HAP-1 (cell line): ENCODE measurements at regions not wholly inside any gene's neighbourhood (a gene's known extent, or its start where the extent isn't known, plus 50 kb on each side); places are given as distances from the start of the nearest gene placed in this dataset.

Experiments
- DNase-seq, 2 experiments: peaks; one replicate each; pipeline ENCODE4 v3.0.0-alpha.2; 2016 to 2020; ENCODE audit warnings: low spot score in 2 of 2
- H3K27me3 ChIP-seq: fragments of 250-450 bp; sonication (Bioruptor Pico); 2 replicates; pipeline ENCODE4 v1.5.1; 2020; ENCODE audit warnings: low read depth, mild to moderate bottlenecking, moderate library complexity
- H3K36me3 ChIP-seq: fragments of 250-450 bp; sonication (Bioruptor Pico); replicated peaks from 2 replicates; pipeline ENCODE4 v1.5.1; 2020; ENCODE audit warnings: mild to moderate bottlenecking
- H3K4me1 ChIP-seq: fragments of 250-450 bp; sonication (Bioruptor Pico); 2 replicates; pipeline ENCODE4 v1.5.1; 2020; ENCODE audit warnings: mild to moderate bottlenecking
- H3K4me3 ChIP-seq: fragments of 250-450 bp; sonication (Bioruptor Pico); 2 replicates; pipeline ENCODE4 v1.5.1; 2020; ENCODE audit warnings: mild to moderate bottlenecking, moderate library complexity
- H3K9me3 ChIP-seq: fragments of 250-450 bp; sonication (Bioruptor Pico); 2 replicates; pipeline ENCODE4 v1.5.1; 2020; ENCODE audit warnings: mild to moderate bottlenecking, moderate library complexity
- in situ Hi-C: fragments of 300-500 bp; cut with MboI; formaldehyde crosslinking; loops from 3 replicates; pipeline ENCODE4 v1.14.3; 2020; ENCODE audit warnings: low sequenced_read_pairs, inconsistent platforms, mixed read lengths

GRCh38 chr2:150417278-150417677 is 70.2 kb downstream of the RND3 start:
- DNase-seq, result no peak
- H3K9me3 ChIP-seq, result no peaks in the 10 kb centered on the region
- H3K4me1 ChIP-seq, result peaks cover 22% of the 10 kb centered on the region

GRCh38 chr2:150415022-150415421 is 72.4 kb downstream of the RND3 start:
- Histone ChIP-seq H3K4me1 (peaks cover 33% of the 10 kb centered on the region), H3K27me3 (no peaks in the 10 kb centered on the region), H3K4me3 (no peak overlapping the region), H3K36me3 (no peaks in the 10 kb centered on the region), H3K9me3 (no peaks in the 10 kb centered on the region)
- DNase-seq, result no peak
- in situ Hi-C loops, result no loop called here

More at GRCh38 chr2:150417278-150417677, 70.2 kb downstream of the RND3 start:
- Histone ChIP-seq H3K4me3 (no peak overlapping the region), H3K27me3 (no peaks in the 10 kb centered on the region), H3K36me3 (no peaks in the 10 kb centered on the region)
- in situ Hi-C loops, result no loop called here

GRCh38 chr2:150413910-150414309 is 73.6 kb downstream of the RND3 start:
- H3K4me1 ChIP-seq, result peaks cover 29% of the 10 kb centered on the region
- no peaks in the 10 kb centered on the region for H3K27me3 ChIP-seq
- H3K9me3 ChIP-seq, result no peaks in the 10 kb centered on the region
- in situ Hi-C loops, result no loop called here
- no peak for DNase-seq
- H3K36me3 ChIP-seq, result no peaks in the 10 kb centered on the region
- no peak overlapping the region for H3K4me3 ChIP-seq

GRCh38 chr2:150413366-150413765 is 74.1 kb downstream of the RND3 start:
- no peak overlapping the region for H3K4me3 ChIP-seq
- H3K4me1 ChIP-seq, result peaks cover 25% of the 10 kb centered on the region
- H3K27me3 ChIP-seq, result no peaks in the 10 kb centered on the region
- H3K36me3 ChIP-seq, result no peaks in the 10 kb centered on the region
- no peak for DNase-seq
- H3K9me3 ChIP-seq, result no peaks in the 10 kb centered on the region
- in situ Hi-C loops, result no loop called here

- Histone ChIP-seq H3K9me3 (no peaks in the 10 kb centered on the region), H3K4me1 (peaks cover 29% of the 10 kb centered on the region), H3K27me3 (no peaks in the 10 kb centered on the region), H3K36me3 (no peaks in the 10 kb centered on the region), H3K4me3 (no peak overlapping the region)
- DNase-seq, result peak; percentile 59 to 93
- in situ Hi-C loops, result no loop called here
Observed at GRCh38 chr2:150410809-150411208, 76.7 kb downstream of the RND3 start.

GRCh38 chr2:150409196-150409595 is 78.3 kb downstream of the RND3 start:
- no peaks in the 10 kb centered on the region for H3K9me3 ChIP-seq
- DNase-seq, result no peak
- in situ Hi-C loops, result no loop called here
- no peak overlapping the region for H3K4me3 ChIP-seq
- no peaks in the 10 kb centered on the region for H3K27me3 ChIP-seq
- peaks cover 31% of the 10 kb centered on the region for H3K4me1 ChIP-seq
- H3K36me3 ChIP-seq, result no peaks in the 10 kb centered on the region

GRCh38 chr2:150404147-150404546 is 83.3 kb downstream of the RND3 start:
- H3K9me3 ChIP-seq, result no peaks in the 10 kb centered on the region
- in situ Hi-C loops, result no loop called here
- peaks cover 9% of the 10 kb centered on the region for H3K4me1 ChIP-seq
- H3K4me3 ChIP-seq, result no peak overlapping the region
- no peak for DNase-seq
- no peaks in the 10 kb centered on the region for H3K27me3 ChIP-seq
- H3K36me3 ChIP-seq, result no peaks in the 10 kb centered on the region

- Histone ChIP-seq H3K4me1 (peaks cover 9% of the 10 kb centered on the region), H3K36me3 (no peaks in the 10 kb centered on the region), H3K9me3 (no peaks in the 10 kb centered on the region), H3K4me3 (no peak overlapping the region), H3K27me3 (no peaks in the 10 kb centered on the region)
- in situ Hi-C loops, result no loop called here
- DNase-seq, result no peak
Observed at GRCh38 chr2:150403457-150403856, 84.0 kb downstream of the RND3 start.

- Histone ChIP-seq H3K27me3 (no peaks in the 10 kb centered on the region), H3K4me1 (peaks cover 9% of the 10 kb centered on the region), H3K9me3 (no peaks in the 10 kb centered on the region), H3K4me3 (no peak overlapping the region), H3K36me3 (no peaks in the 10 kb centered on the region)
- DNase-seq, result no peak
- in situ Hi-C loops, result no loop called here
Observed at GRCh38 chr2:150402953-150403352, 84.5 kb downstream of the RND3 start.

- H3K4me3 ChIP-seq, result no peak overlapping the region
Observed at GRCh38 chr2:150400849-150401248, 86.6 kb downstream of the RND3 start.

GRCh38 chr2:150392614-150393013 is 94.9 kb downstream of the RND3 start:
- Histone ChIP-seq H3K27me3 (no peaks in the 10 kb centered on the region), H3K36me3 (no peaks in the 10 kb centered on the region), H3K4me3 (no peak overlapping the region), H3K9me3 (no peaks in the 10 kb centered on the region), H3K4me1 (peaks cover 10% of the 10 kb centered on the region; the same call in 1 of the 2 replicates)
- in situ Hi-C loops, result no loop called here
- DNase-seq, result no peak

More at GRCh38 chr2:150400849-150401248, 86.6 kb downstream of the RND3 start:
- Histone ChIP-seq H3K27me3 (no peaks in the 10 kb centered on the region), H3K4me1 (peaks cover 6% of the 10 kb centered on the region), H3K9me3 (no peaks in the 10 kb centered on the region), H3K36me3 (no peaks in the 10 kb centered on the region)
- in situ Hi-C loops, result no loop called here
- DNase-seq, result no peak

- no peak for DNase-seq
- Histone ChIP-seq H3K9me3 (no peaks in the 10 kb centered on the region; the same call in 1 of the 2 replicates), H3K4me3 (no peak overlapping the region), H3K4me1 (peaks cover 10% of the 10 kb centered on the region; the same call in 1 of the 2 replicates), H3K27me3 (no peaks in the 10 kb centered on the region), H3K36me3 (no peaks in the 10 kb centered on the region)
- in situ Hi-C loops, result no loop called here
Observed at GRCh38 chr2:150391779-150392178, 95.7 kb downstream of the RND3 start.

- H3K4me3 ChIP-seq, result no peak overlapping the region
- no peaks in the 10 kb centered on the region for H3K27me3 ChIP-seq
- no peak for DNase-seq
- H3K36me3 ChIP-seq, result no peaks in the 10 kb centered on the region
- in situ Hi-C loops, result no loop called here
- peaks cover 10% of the 10 kb centered on the region; the same call in 1 of the 2 replicates for H3K4me1 ChIP-seq
- peaks cover 4% of the 10 kb centered on the region; the same call in 1 of the 2 replicates for H3K9me3 ChIP-seq
Observed at GRCh38 chr2:150389447-150389846, 98.0 kb downstream of the RND3 start.

GRCh38 chr2:150388289-150388625 is 99.2 kb downstream of the RND3 start:
- no peak for DNase-seq
- Histone ChIP-seq H3K4me3 (no peak overlapping the region), H3K9me3 (peaks cover 4% of the 10 kb centered on the region; the same call in 1 of the 2 replicates), H3K36me3 (no peaks in the 10 kb centered on the region), H3K27me3 (no peaks in the 10 kb centered on the region), H3K4me1 (peaks cover 10% of the 10 kb centered on the region; the same call in 1 of the 2 replicates)
- in situ Hi-C loops, result no loop called here
